HG02973 (cell line): ENCODE measurements at regions not wholly inside any gene's neighbourhood (a gene's known extent, or its start where the extent isn't known, plus 50 kb on each side); places are given as distances from the start of the nearest gene placed in this dataset.

Source experiments
- ATAC-seq: cut with Tn5 transposase; IDR thresholded peaks from one replicate; pipeline ENCODE4 v1.9.1; 2021; ENCODE audit warnings: moderate library complexity; ENCODE audit not compliant: unreplicated experiment

DNA sequence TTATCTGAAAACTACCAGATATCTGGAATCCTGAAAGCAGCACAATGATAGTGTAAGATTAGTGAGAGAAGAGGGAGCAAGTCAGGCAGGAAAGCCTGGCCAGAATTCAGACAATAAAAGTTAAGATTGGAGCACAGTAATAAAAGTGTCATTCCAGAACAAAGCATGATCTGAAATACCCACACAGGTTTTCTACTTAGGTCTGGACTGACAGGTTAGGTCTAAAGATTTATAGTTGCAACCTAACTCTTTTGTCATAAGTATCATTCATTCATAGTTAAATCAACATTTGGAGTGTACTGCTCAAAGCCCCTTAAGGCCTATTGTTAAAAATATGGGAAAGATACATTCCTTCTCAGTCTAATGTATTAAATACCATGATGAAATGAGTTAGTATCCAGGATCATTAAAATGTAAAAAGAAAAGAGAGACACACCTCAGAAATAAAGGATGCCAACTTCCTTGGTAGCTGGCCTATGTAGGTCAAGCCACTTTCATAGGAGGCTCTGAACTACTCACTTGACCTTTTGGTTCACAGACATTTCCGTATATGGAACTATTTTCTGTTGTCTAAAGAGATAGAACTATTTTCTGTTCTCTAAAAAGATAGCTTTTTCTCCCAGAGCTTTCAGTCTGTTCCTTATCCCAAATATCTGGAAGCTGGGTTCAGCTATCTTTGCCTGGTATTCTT, 105.2 kb downstream of the FAS start:
- no peak for ATAC-seq

DNA sequence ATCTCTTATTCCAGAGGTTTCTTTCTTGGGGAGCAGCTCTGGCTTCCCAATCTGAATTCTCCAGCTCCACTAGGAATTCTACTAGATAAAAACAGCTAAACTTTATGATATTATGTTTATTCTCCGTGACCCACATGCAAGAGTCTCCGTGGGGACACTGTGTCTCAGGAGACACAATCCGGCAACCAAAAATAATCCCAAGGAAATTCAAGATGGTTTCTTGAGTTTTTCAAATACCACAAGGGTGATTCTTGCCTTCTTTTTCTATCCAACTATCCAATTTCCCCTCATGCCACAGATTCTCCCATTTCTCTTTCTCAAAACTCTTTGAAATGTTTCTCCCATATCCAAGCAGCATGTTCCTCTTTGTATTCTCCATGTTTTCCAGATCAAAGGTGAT, 103.1 kb downstream of the FAS start:
- no peak for ATAC-seq

- no peak for ATAC-seq
These were observed 102.4 kb downstream of the FAS start for GRCh38 chr10:89092981-89093380.

GRCh38 chr10:89092439-89092838, 101.8 kb downstream of the FAS start:
- no peak for ATAC-seq

DNA sequence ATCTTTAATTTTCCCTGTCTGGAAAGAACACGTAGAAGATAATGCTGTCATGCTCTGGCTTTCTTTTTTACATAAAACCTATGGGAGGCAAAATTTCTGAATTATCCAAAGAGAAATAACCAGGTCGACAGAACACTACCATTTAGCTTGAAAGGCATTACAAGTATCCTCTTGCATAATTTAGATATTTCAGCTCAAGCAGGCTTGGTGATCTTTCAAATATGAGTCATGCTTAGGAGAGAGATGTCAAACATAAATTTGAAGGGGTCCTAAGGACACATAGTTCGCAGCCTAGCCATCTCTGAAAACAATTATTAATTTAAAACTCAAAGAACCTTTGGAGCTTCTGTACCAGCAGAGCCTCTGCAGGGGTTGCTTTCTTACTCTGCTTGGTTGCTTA, 100.9 kb downstream of the FAS start:
- ATAC-seq, result no peak

DNA sequence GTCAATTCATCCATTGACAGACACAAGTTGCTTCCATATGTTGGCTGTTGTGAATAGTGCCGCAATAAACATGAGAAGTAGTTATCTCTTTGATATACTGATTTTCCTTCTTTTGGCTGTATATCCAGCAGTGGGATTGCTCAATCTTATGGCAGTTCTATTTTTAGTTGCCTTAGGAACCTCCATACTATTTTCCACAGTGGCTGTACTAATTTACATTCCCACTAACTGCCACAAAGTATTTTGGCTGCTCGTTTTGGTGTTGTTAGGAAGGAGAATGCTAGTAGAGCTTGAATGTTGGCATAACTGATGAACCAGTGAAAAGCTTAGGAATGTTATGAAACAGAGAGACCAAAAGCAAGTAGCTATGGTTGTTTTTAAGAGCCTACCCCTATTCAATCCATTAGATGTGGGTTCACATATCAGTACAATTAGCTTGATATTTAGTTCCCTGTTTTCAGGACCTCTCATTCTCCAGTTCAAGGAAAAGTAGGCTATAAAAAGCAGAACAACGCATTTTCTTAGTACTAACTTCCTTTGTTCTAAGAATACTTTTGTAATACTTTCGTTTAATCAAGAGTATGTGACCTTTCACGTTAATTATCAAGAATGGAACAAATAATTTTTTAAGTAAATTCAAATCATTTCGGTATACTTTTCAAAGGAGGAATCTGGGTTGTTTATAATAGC, 100.3 kb downstream of the FAS start:
- no peak for ATAC-seq

- ATAC-seq, result no peak
These were observed 96.4 kb downstream of the FAS start for GRCh38 chr10:89086801-89087521.

DNA sequence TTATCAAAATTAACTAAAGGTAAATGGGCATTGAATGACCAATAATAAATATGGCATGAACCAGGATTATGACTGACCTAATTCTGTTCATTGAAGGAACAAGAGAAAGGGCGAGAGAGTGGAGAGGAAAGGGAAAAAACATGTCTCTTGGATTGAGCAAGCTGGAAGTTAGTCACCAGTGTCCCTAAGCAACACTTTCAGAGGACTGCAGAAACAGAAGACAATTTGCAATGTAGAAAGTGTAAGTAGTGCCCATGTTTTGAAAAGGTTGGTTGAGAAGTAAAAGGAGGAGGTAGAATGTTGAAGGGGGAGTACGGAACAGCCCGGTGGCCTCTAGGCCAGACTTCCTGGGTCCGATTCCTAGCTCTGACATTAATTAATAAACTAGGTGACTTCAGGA, 94.6 kb downstream of the FAS start:
- ATAC-seq, result no peak

DNA sequence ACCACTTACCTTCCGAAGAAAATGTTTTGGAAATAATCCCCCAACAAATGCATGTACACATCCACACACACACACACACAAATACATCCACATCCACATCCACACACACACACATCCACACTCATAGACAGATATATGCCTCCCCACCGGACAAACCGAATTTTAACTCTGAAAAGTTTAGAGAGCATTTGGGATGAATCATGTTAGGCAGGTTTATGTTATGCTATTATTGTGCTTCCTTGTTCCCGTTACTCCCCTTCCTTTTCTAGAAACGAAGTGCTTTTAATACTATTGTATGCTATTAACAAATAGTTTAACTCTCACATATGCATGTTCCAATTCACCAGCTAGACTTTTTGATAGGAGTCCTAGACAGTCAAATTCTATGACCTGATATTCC, 91.5 kb downstream of the FAS start:
- ATAC-seq, result no peak

DNA sequence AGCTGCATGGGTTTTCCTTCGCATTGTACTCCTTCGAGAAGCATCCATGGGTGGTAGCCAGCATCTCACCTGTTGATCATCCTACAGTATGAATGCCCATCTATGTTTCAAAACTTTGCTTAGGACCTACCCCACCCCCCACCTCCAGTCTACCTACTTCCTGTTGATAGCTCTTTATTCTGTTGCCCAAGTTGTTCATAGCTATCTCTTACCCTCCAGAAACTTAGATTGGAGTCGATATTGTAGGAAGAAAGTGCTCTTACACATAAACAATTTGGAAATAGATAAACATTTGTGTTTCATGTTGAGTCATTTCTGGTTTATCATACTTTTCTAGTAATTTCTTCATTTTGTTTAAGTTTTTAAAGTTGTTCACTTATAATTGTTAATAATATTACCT, 90.1 kb downstream of the FAS start:
- no peak for ATAC-seq

DNA sequence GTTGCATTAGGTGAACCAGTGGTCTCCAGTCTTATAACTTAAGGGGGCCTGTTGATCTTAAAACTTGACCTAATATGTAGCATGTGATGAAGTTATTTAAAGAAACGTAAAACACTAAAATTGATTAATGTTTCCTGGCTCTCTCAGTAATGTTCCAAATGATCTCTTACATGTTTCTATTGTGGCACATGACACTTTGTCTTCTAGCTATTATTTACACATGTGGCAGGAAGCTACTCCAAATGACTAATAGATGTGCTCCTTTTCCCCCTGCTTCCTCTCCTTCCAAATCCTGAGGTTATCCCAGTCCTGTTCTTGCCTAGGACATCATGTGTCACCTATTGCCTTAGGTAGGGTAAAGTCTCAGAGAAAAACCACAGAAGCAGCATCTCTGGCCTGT, 89.4 kb downstream of the FAS start:
- no peak for ATAC-seq

GRCh38 chr10:89078724-89079672, 88.4 kb downstream of the FAS start:
- no peak for ATAC-seq

GRCh38 chr10:89076120-89076519, 85.5 kb downstream of the FAS start:
- no peak for ATAC-seq

- no peak for ATAC-seq
These were observed 85.0 kb downstream of the FAS start for GRCh38 chr10:89075631-89076030.

DNA sequence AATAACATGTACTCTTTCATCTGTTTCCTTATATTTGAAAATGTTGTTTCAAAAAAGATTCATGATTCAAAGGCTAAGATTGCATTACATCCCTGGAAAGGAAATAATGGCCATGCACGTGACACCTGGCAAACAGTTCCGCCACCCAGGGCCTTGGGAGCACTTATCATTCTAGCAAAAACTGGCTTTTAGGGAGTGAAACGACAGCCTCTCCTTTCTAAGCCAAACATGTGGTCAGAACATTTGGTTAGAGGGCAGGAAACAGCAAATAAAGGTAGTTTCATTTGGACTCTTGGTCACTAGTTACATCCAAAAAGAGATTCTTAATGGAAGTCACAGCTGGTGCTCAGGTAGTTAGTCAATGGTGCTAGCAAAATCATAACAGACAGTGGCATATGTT, 83.5 kb downstream of the FAS start:
- ATAC-seq, result no peak

- no peak for ATAC-seq
These were observed 83.1 kb downstream of the FAS start for GRCh38 chr10:89073719-89074118.

- no peak for ATAC-seq
These were observed 79.0 kb downstream of the FAS start for GRCh38 chr10:89069589-89069988.
